ENCODE measurements at regions not wholly inside any gene's neighbourhood (a gene's known extent, or its start where the extent isn't known, plus 50 kb on each side); places are given as distances from the start of the nearest gene placed in this dataset.

DNA sequence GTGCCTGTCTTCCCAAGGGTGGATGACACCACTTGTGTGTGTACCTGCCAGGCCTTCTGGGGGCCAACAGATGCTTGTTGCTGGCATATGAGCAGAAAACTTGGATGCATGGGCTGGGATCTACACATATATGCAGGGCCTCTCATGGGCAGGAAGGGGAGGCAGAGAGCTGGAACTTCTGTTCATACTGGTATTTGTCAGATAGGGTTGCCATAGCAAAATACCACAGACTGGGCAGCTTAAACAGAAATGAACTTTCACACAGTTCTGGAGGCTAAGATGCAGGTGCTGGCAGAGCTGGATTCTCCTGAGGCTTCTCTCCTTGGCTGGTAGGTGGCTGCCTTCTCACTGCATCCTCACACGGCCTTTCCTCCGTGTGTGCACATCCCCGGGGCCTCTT, 121.8 kb downstream of the SUDS3 start:
- no peak for TF ChIP-seq CTCF (IDR thresholded peaks at IDR 0.05; ENCODE audit: low read length, missing control alignments)
- no peak for DNase-seq (ENCODE audit: low read depth)
- no peak overlapping the region for H3K4me3 ChIP-seq (replicated peaks; ENCODE audit: low read depth, low read length)

DNA sequence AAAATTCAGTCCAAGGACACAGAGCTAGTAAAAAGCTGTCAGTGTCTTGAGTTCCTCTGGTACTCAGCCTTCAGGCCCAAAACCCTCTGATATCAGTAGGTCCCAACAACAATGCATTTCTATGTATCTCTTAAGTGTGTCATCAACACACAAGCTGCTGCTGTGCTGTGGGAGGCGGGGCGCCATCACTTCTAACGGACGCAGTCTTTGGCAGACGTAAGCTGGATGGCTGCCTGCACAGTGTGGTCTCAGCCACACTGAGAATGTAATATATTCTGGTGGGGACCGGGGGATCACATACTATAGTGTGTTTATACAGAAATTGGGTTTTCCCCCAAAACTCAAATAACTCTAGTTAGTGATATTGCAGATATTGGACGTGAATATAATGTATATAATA, 123.9 kb downstream of the SUDS3 start:
- no peak for TF ChIP-seq CTCF (IDR thresholded peaks at IDR 0.05; ENCODE audit: low read length, missing control alignments)
- DNase-seq (ENCODE audit: low read depth): no peak
- H3K4me3 ChIP-seq (replicated peaks; ENCODE audit: low read depth, low read length): no peak overlapping the region

DNA sequence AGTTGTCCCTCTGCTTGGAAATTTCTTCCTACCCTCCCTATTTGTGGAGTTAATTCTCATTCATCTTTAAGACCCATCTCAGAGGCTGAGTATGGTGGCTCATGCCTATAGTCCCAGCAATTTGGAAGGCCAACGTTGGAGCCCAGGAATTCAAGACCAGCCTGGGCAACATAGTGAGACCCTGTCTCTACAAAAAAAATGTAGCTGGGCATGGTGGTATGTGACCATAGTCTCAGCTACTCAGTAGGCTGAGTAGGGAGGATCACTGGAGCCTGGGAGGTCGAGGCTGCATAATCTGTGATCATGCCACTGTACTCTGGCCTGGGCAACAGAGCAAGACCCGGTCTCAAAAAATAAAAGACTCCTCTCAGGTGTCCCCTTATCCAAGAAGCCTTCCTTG, 125.1 kb downstream of the SUDS3 start:
- no peak for DNase-seq (ENCODE audit: low read depth)
- no peak for TF ChIP-seq CTCF (IDR thresholded peaks at IDR 0.05; ENCODE audit: low read length, missing control alignments)
- no peak overlapping the region for H3K4me3 ChIP-seq (replicated peaks; ENCODE audit: low read depth, low read length)

DNA sequence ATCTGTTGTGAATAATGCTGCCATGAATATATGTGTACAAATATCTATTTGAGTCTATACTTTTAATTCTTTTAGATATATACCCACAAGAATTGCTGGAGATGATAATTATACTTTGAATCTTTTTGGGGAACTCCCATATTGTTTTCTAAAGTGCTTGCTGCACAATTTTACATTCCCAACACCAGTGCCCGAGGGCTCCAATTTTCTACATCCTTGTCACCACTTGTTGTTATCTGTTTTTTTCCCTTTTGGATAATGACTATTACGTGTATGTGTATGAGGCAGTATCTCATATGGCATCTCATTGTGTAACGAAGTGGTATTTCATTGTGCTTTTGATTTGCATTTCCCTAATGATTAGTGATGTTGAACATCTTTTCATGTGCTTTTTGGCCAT, 127.1 kb downstream of the SUDS3 start:
- H3K4me3 ChIP-seq (replicated peaks; ENCODE audit: low read depth, low read length): no peak overlapping the region
- DNase-seq (ENCODE audit: low read depth): no peak
- TF ChIP-seq CTCF (IDR thresholded peaks at IDR 0.05; ENCODE audit: low read length, missing control alignments): no peak

DNA sequence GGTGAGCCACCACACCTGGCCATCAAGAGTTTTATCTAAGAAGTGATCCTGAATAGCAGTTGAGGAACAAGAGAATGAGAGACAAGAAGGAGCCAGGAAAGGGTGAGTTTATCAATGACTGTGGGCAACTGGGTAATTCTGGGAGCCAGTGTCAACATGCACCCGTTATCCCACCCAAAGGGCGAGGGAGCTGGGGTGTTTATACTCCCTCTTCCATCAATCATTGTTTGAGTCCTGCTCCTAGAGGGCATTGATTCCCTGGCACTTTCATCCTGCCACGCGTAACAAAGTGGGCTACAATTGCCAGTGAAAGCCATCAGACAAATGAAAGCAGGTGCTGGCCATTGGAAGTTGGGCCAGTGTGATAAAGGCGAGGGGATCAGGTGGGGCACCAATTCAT, 136.3 kb downstream of the SUDS3 start:
- H3K4me3 ChIP-seq (replicated peaks; ENCODE audit: low read depth, low read length): no peak overlapping the region
- DNase-seq (ENCODE audit: low read depth): no peak
- no peak for TF ChIP-seq CTCF (IDR thresholded peaks at IDR 0.05; ENCODE audit: low read length, missing control alignments)

- no peak for DNase-seq (ENCODE audit: low read depth)
- H3K4me3 ChIP-seq (replicated peaks; ENCODE audit: low read depth, low read length): no peak overlapping the region
- no peak for TF ChIP-seq CTCF (IDR thresholded peaks at IDR 0.05; ENCODE audit: low read length, missing control alignments)
Measured at GRCh38 chr12:118513611-118514010, 137.3 kb downstream of the SUDS3 start.

DNA sequence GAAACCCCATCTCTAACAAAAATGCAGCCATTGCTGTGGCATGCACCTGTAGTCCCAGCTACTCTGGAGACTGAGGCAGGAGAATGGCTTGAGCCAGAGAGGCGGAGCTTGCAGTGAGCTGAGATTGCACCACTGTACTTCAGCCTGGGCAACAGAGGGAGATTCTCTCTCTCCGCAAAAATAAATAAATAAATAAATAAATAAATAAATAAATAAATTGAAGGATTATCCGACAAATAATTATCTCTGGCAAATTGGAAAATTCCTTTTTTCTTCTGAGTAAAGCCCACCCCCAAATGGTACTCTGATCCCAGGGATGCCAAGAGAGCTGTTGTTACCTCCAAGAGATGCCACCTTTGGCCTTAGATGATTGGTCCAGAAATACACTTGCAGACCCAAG, 137.9 kb downstream of the SUDS3 start:
- TF ChIP-seq CTCF (IDR thresholded peaks at IDR 0.05; ENCODE audit: low read length, missing control alignments): no peak

More for the DNA sequence above, 137.9 kb downstream of the SUDS3 start:
- no peak overlapping the region for H3K4me3 ChIP-seq (replicated peaks; ENCODE audit: low read depth, low read length)
- no peak for DNase-seq (ENCODE audit: low read depth)

All from fibroblast of pulmonary artery (primary cell).